ENCODE measurements at regions not wholly inside any gene's neighbourhood (a gene's known extent, or its start where the extent isn't known, plus 50 kb on each side); places are given as distances from the start of the nearest gene placed in this dataset.

GRCh38 chr12:68460236-68460635 lies 128.1 kb upstream of the MDM1 start:
- TF ChIP-seq CTCF (IDR thresholded peaks at IDR 0.05 in 2 of 3, conservative IDR thresholded peaks at IDR 0.05 in 1 of 3; ENCODE audit: borderline replicate concordance in 1 of 3, insufficient read depth in 1 of 3, low read depth in 2 of 3, low read length in 2 of 3): no peak
- no peak for TF ChIP-seq TCF7L2 (IDR thresholded peaks at IDR 0.05; ENCODE audit: borderline replicate concordance, extremely low read depth, insufficient read depth, insufficient read length)
- TF ChIP-seq MAX (IDR thresholded peaks at IDR 0.05): no peak
- TF ChIP-seq POLR2A (IDR thresholded peaks at IDR 0.05; ENCODE audit: borderline replicate concordance, extremely low read depth, insufficient read depth, insufficient read length): no peak
- TF ChIP-seq EZH2 (IDR thresholded peaks at IDR 0.05): no peak
- no peak for TF ChIP-seq SP1 (IDR thresholded peaks at IDR 0.05; ENCODE audit: low read depth)
- TF ChIP-seq POLR2AphosphoS5 (IDR thresholded peaks at IDR 0.05; ENCODE audit: low read depth, low read length): no peak
- no peak for TF ChIP-seq ZFX (IDR thresholded peaks at IDR 0.05)
- no peak for TF ChIP-seq EZH2phosphoT487 (IDR thresholded peaks at IDR 0.05; ENCODE audit: borderline replicate concordance)
- TF ChIP-seq RAD21 (IDR thresholded peaks at IDR 0.05; ENCODE audit: low read depth): no peak
